ENCODE measurements at regions not wholly inside any gene's neighbourhood (a gene's known extent, or its start where the extent isn't known, plus 50 kb on each side); places are given as distances from the start of the nearest gene placed in this dataset.

DNA sequence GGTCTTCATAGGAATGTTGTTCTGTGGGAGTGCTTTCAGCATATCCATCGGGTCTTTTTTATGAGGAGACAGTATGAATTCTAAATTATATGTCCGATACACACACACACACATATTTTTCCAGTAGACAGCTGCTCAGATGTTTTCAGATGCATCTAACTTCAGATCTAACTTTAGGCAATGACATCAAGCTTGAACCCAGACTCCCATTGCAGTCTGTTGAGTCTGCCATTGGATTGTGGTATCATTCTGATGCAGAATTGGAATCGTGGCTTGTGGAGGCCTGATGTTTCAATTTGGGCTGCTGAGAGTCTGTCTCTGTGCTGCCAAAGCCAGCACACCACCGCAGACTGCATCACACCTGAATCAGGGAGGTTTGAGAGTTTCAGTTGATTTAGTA is 376.4 kb downstream of the OSTF1 start:
- no peak for TF ChIP-seq CTCF (IDR thresholded peaks at IDR 0.05; ENCODE audit: borderline replicate concordance, insufficient read depth, low read depth, low read length)
- H3K4me3 ChIP-seq (ENCODE audit: low read depth, low read length), result no peak overlapping the region

- TF ChIP-seq CTCF (IDR thresholded peaks at IDR 0.05; ENCODE audit: borderline replicate concordance, insufficient read depth, low read depth, low read length), result no peak
- no peak overlapping the region for H3K4me3 ChIP-seq (ENCODE audit: low read depth, low read length)
Observed at GRCh38 chr9:75467142-75467541, 378.8 kb downstream of the OSTF1 start.

DNA sequence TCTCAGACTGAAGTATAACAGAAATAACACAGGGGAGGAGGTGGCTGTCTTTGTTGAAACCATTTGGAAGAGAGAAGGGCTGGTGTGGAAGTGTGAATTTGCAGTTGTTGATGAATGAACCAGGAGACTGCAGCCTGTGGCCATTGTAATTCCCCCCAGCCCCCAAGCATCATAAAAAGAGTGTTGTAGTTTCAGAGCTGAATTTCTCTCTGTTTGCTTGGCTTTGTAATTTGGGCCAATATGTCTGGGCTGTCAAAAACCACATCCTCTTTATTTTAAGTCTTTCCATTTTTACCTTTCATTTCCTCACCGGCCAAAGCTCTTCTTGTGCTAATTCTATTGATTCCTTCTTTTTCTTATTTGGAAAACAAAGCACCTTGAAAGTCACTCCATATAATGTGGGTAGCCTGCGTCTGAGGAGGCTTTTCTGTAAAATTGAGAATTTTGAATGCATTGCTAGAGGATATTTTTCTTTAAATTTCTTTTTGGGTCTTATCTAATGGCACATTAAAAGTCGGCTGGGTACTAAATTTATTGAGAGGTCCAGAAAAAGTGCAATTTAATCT is 383.3 kb downstream of the OSTF1 start:
- no peak for TF ChIP-seq CTCF (IDR thresholded peaks at IDR 0.05; ENCODE audit: borderline replicate concordance, insufficient read depth, low read depth, low read length)
- no peak overlapping the region for H3K4me3 ChIP-seq (ENCODE audit: low read depth, low read length)

DNA sequence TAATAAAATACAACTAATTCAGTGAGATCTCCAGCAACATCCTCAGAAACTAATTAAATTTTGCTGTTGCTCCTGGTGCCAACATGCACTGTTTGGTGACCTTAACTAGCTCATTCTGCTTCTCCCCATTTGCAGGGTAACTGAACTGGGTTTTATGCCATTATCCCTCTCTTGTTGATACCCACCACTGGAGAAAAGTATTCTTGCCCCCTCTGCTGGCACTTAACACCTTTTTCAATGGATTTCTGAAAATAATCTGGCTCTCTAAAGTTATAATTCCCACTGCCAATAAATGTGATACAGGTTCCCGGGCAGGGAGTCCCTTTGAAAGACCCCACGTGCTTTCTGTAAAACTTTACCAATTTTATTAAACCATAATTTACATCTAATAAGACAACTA is 394.3 kb downstream of the OSTF1 start:
- H3K4me3 ChIP-seq (ENCODE audit: low read depth, low read length), result no peak overlapping the region
- TF ChIP-seq CTCF (IDR thresholded peaks at IDR 0.05; ENCODE audit: borderline replicate concordance, insufficient read depth, low read depth, low read length), result no peak

DNA sequence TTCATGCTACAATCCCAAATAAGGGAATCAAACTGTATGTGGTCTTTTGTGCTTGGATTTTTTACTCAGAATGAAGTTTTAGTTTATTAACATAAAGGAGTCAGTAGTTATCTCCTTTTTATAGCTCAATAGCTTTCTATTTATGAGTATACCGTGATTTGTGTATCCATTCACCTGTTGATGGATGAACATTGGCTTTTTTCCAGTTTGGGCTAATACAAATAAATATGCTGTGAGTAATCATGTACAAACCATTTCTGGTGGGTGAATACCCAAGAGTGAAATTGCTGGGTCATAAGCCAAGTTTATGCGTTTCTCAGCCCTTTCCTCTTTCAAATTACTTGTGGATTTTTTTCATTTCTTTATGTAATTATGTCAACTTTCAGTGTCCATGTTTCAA is 395.3 kb downstream of the OSTF1 start:
- no peak for TF ChIP-seq CTCF (IDR thresholded peaks at IDR 0.05; ENCODE audit: borderline replicate concordance, insufficient read depth, low read depth, low read length)
- no peak overlapping the region for H3K4me3 ChIP-seq (ENCODE audit: low read depth, low read length)

- no peak for TF ChIP-seq CTCF (IDR thresholded peaks at IDR 0.05; ENCODE audit: borderline replicate concordance, insufficient read depth, low read depth, low read length)
Observed at GRCh38 chr9:75487856-75488718, 399.8 kb downstream of the OSTF1 start.

GRCh38 chr9:75488719-75489110 is 400.4 kb downstream of the OSTF1 start:
- no peak for TF ChIP-seq CTCF (IDR thresholded peaks at IDR 0.05; ENCODE audit: borderline replicate concordance, insufficient read depth, low read depth, low read length)
- no peak overlapping the region for H3K4me3 ChIP-seq (ENCODE audit: low read depth, low read length)

More at GRCh38 chr9:75487856-75488718, 399.8 kb downstream of the OSTF1 start:
- no peak overlapping the region for H3K4me3 ChIP-seq (ENCODE audit: low read depth, low read length)

Data from GM12875 (cell line).